Osteocyte (in vitro differentiated cells): ENCODE measurements at regions not wholly inside any gene's neighbourhood (a gene's known extent, or its start where the extent isn't known, plus 50 kb on each side); places are given as distances from the start of the nearest gene placed in this dataset.
A peak's percentile ranks its signal among the peaks of the same experiment; 100 is the strongest.

Experiments used
- DNase-seq: peaks from one replicate; pipeline ENCODE4 v3.0.0; 2021; ENCODE audit warnings: mixed read lengths; ENCODE audit not compliant: unreplicated experiment; ENCODE audit errors: extremely low spot score
- H3K27ac Mint-ChIP-seq: one replicate; pipeline ENCODE4 v1.8.0; 2021; ENCODE audit warnings: mild to moderate bottlenecking, mixed read lengths; ENCODE audit not compliant: unreplicated experiment
- H3K27me3 Mint-ChIP-seq: one replicate; pipeline ENCODE4 v1.8.0; 2021; ENCODE audit warnings: mixed read lengths; ENCODE audit not compliant: unreplicated experiment
- H3K36me3 Mint-ChIP-seq: one replicate; pipeline ENCODE4 v1.8.0; 2021; ENCODE audit warnings: mixed read lengths; ENCODE audit not compliant: unreplicated experiment
- H3K4me1 Mint-ChIP-seq: one replicate; pipeline ENCODE4 v1.8.0; 2021; ENCODE audit warnings: mixed read lengths; ENCODE audit not compliant: unreplicated experiment
- H3K4me3 Mint-ChIP-seq: one replicate; pipeline ENCODE4 v1.8.0; 2021; ENCODE audit warnings: mild to moderate bottlenecking, moderate library complexity, mixed read lengths; ENCODE audit not compliant: unreplicated experiment
- H3K9me3 Mint-ChIP-seq: one replicate; pipeline ENCODE4 v1.8.0; 2021; ENCODE audit warnings: mixed read lengths; ENCODE audit not compliant: unreplicated experiment
- CTCF ChIP-seq: fragments of 200-600 bp; sonication (generic); IDR thresholded peaks from 2 replicates; pipeline ENCODE4 v1.5.0; 2021; ENCODE audit warnings: antibody characterized with exemption, mild to moderate bottlenecking, moderate library complexity

- H3K27ac Mint-ChIP-seq, result no peak overlapping the region
- no peak overlapping the region for H3K4me3 Mint-ChIP-seq
- H3K27me3 Mint-ChIP-seq, result no peaks in the 10 kb centered on the region
- no peak for DNase-seq
- no peaks in the 10 kb centered on the region for H3K36me3 Mint-ChIP-seq
- no peaks in the 10 kb centered on the region for H3K4me1 Mint-ChIP-seq
- no peak for TF ChIP-seq CTCF
- peaks cover 19% of the 10 kb centered on the region for H3K9me3 Mint-ChIP-seq
Measured at GRCh38 chr14:104329793-104330192, 191.4 kb downstream of the KIF26A start.

- Mint-ChIP-seq H3K4me1 (no peaks in the 10 kb centered on the region), H3K27ac (no peak overlapping the region), H3K9me3 (peaks cover 19% of the 10 kb centered on the region), H3K27me3 (no peaks in the 10 kb centered on the region), H3K36me3 (no peaks in the 10 kb centered on the region), H3K4me3 (no peak overlapping the region)
- TF ChIP-seq CTCF, result no peak
- DNase-seq, result peak; percentile 80
Measured at GRCh38 chr14:104331871-104332605, 193.7 kb downstream of the KIF26A start.

- no peaks in the 10 kb centered on the region for H3K36me3 Mint-ChIP-seq
- DNase-seq, result peak; percentile 82
- H3K4me1 Mint-ChIP-seq, result no peaks in the 10 kb centered on the region
- no peak overlapping the region for H3K4me3 Mint-ChIP-seq
- no peak overlapping the region for H3K27ac Mint-ChIP-seq
- H3K27me3 Mint-ChIP-seq, result no peaks in the 10 kb centered on the region
- no peak for TF ChIP-seq CTCF
- H3K9me3 Mint-ChIP-seq, result peaks cover 19% of the 10 kb centered on the region
Measured at GRCh38 chr14:104332634-104333270, 194.4 kb downstream of the KIF26A start.

- Mint-ChIP-seq H3K27ac (no peak overlapping the region), H3K9me3 (peaks cover 26% of the 10 kb centered on the region), H3K4me3 (no peak overlapping the region), H3K36me3 (no peaks in the 10 kb centered on the region), H3K27me3 (no peaks in the 10 kb centered on the region), H3K4me1 (no peaks in the 10 kb centered on the region)
- no peak for TF ChIP-seq CTCF
- peak; percentile 81 for DNase-seq
Measured at GRCh38 chr14:104333646-104334423, 195.4 kb downstream of the KIF26A start.
